Progenitor cell of endocrine pancreas (in vitro differentiated cells): ENCODE measurements at regions not wholly inside any gene's neighbourhood (a gene's known extent, or its start where the extent isn't known, plus 50 kb on each side); places are given as distances from the start of the nearest gene placed in this dataset.
"Not testable (repeated sequence)": the region's sequence is repeated elsewhere in the genome, so short reads cannot be mapped to it uniquely, and the experiment has no call there.

Experiments
- DNase-seq: peaks from one replicate; pipeline ENCODE4 v3.0.0; 2021; ENCODE audit warnings: low spot score; ENCODE audit not compliant: unreplicated experiment
- H3K27ac Mint-ChIP-seq: 2 replicates; pipeline ENCODE4 v1.8.0; 2021; ENCODE audit warnings: mild to moderate bottlenecking, moderate library complexity, mixed read lengths
- H3K27me3 Mint-ChIP-seq: 2 replicates; pipeline ENCODE4 v1.8.0; 2021; ENCODE audit warnings: mixed read lengths
- H3K36me3 Mint-ChIP-seq: 2 replicates; pipeline ENCODE4 v1.8.0; 2022; ENCODE audit warnings: mixed read lengths; ENCODE audit not compliant: insufficient read depth
- H3K4me1 Mint-ChIP-seq: 2 replicates; pipeline ENCODE4 v1.8.0; 2021; ENCODE audit warnings: low read depth, mixed read lengths
- H3K4me3 Mint-ChIP-seq: 2 replicates; pipeline ENCODE4 v1.8.0; 2021; ENCODE audit warnings: low read depth, mild to moderate bottlenecking, moderate library complexity, mixed read lengths
- H3K9me3 Mint-ChIP-seq: 2 replicates; pipeline ENCODE4 v1.8.0; 2021; ENCODE audit warnings: low read depth, mixed read lengths
- TF ChIP-seq, protein P1 (sequence below): fragments of 200-600 bp; sonication (generic); IDR thresholded peaks from one replicate; pipeline ENCODE4 v1.5.0; 2021; ENCODE audit warnings: antibody characterized with exemption, mild to moderate bottlenecking; ENCODE audit not compliant: unreplicated experiment

DNA sequence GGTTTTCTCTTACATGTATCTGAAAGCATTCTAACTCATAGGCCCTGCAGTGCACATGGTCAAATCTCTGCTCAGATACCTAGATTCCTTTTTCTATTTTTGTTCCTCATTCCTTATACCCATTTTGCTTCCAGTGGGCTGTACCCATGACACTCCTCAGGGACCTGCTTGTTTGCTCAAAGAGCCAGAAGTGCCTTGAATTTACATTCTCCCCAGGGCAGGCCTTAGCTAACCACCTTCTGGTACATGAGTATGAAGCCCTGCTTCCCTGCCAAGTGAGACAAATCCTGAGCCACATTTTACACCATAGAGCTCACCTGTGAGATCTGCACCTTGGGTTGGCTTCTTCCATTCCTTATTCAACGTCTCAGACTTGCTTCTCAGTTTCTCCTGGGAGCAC lies 326.6 kb upstream of the SASH1 start:
- Mint-ChIP-seq H3K4me3 (no peak overlapping the region), H3K9me3 (peaks cover 18% of the 10 kb centered on the region), H3K36me3 (peaks cover 10% of the 10 kb centered on the region), H3K27me3 (no peaks in the 10 kb centered on the region), H3K27ac (no peak overlapping the region), H3K4me1 (no peaks in the 10 kb centered on the region)
- TF ChIP-seq, protein P1, sequence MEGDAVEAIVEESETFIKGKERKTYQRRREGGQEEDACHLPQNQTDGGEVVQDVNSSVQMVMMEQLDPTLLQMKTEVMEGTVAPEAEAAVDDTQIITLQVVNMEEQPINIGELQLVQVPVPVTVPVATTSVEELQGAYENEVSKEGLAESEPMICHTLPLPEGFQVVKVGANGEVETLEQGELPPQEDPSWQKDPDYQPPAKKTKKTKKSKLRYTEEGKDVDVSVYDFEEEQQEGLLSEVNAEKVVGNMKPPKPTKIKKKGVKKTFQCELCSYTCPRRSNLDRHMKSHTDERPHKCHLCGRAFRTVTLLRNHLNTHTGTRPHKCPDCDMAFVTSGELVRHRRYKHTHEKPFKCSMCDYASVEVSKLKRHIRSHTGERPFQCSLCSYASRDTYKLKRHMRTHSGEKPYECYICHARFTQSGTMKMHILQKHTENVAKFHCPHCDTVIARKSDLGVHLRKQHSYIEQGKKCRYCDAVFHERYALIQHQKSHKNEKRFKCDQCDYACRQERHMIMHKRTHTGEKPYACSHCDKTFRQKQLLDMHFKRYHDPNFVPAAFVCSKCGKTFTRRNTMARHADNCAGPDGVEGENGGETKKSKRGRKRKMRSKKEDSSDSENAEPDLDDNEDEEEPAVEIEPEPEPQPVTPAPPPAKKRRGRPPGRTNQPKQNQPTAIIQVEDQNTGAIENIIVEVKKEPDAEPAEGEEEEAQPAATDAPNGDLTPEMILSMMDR, result no peak
- no peak for DNase-seq

DNA sequence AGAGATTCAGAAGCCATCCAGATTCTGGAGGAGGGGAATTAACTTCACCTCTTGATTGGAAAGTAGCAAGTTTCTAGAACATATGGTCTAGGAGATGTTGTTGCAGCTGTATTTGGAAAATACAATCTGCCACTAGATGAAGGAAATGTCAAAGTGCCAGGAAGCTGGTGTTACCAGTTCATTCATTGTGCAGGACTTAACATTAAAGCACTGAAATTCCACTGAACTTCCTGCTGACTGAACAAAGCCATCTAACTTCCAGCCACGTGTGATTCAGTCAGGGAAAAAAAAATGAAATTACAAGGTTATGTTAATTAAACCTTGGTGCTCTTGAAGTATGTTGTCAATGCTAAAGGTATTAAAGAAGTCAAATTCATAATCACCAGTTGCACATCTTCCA lies 321.5 kb upstream of the SASH1 start:
- Mint-ChIP-seq H3K4me3 (no peak overlapping the region), H3K27ac (no peak overlapping the region), H3K36me3 (peaks cover 6% of the 10 kb centered on the region), H3K9me3 (peaks cover 6% of the 10 kb centered on the region), H3K4me1 (no peaks in the 10 kb centered on the region), H3K27me3 (no peaks in the 10 kb centered on the region)
- DNase-seq, result no peak
- TF ChIP-seq, protein P1, result no peak

DNA sequence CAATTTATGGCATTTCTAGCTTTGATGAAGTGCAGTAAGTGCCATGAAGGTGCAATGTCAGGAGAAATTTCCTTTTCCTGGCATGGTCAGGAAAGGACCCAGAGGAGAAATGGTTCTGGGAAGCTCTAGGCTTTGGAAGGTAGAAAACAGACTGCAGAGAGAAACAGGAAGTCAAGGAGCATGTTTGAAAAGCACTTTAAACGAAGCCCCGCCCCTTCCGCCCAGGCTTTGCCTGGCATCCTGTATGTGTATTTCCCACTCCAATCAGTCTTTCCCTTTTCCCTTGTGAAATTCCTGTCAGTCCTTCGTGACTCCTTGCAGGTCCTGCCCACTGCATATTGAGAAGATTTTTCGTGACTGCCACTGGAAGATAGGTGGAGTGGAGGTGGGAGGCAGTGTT lies 320.9 kb upstream of the SASH1 start:
- H3K4me1 Mint-ChIP-seq, result peaks cover 2% of the 10 kb centered on the region
- no peak overlapping the region for H3K4me3 Mint-ChIP-seq
- H3K27me3 Mint-ChIP-seq, result no peaks in the 10 kb centered on the region
- peaks cover 6% of the 10 kb centered on the region for H3K36me3 Mint-ChIP-seq
- no peak overlapping the region for H3K27ac Mint-ChIP-seq
- TF ChIP-seq, protein P1, result no peak
- H3K9me3 Mint-ChIP-seq, result peaks cover 6% of the 10 kb centered on the region
- DNase-seq, result no peak

DNA sequence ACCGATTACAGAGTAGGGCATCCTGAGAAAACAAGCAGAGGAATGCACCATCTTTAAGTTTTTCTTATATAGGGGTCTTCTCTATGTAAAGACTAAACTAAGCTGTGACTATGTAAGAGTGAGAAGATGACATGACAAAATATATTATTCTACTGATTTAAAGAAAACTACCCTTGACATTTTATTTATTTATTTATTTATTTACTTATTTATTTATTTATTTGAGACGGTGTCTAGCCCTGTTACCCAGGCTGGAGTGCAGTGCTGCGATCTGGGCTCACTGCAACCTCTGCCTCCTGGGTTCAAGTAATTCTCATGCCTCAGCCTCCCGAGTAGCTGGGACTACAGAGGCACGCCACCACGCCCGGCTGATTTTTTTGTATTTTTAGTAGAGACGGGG lies 320.4 kb upstream of the SASH1 start:
- not testable (repeated sequence) for H3K4me3 Mint-ChIP-seq, H3K9me3 Mint-ChIP-seq, H3K4me1 Mint-ChIP-seq, H3K36me3 Mint-ChIP-seq, H3K27ac Mint-ChIP-seq, H3K27me3 Mint-ChIP-seq, DNase-seq

- peaks cover 10% of the 10 kb centered on the region for H3K9me3 Mint-ChIP-seq
- no peak overlapping the region for H3K27ac Mint-ChIP-seq
- no peaks in the 10 kb centered on the region for H3K27me3 Mint-ChIP-seq
- H3K4me1 Mint-ChIP-seq, result peaks cover 18% of the 10 kb centered on the region
- H3K4me3 Mint-ChIP-seq, result no peak overlapping the region
- peaks cover 7% of the 10 kb centered on the region for H3K36me3 Mint-ChIP-seq
- TF ChIP-seq, protein P1, result no peak
- DNase-seq, result no peak
Observed at GRCh38 chr6:148027201-148027600, 315.4 kb upstream of the SASH1 start.

DNA sequence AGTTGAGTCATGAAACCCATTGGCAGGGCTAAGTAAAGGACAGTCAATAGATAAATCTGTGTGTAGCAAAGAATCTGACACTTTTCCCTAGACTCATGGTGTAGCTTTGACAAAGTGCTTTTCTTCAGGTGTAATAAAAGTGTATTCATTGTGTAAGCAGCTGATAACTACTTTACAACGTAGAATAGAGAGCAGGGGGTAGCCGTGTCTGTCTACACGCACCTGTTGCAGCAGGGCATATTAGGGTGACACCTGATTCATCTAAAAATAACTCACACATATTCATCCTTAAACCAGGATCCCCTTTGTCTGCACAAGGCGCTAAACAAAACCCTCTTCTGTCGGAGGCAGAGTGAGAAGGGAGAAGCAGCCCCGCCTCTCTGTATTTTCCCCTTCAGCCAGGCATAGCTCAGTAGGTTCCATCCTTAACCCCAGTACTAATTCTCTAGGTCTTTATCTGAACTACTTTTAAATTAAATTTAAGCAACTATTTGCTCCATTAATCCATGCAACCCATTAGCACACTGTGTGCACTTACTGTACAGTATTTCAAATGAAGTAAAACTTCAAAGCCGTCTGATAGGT lies 306.7 kb upstream of the SASH1 start:
- H3K36me3 Mint-ChIP-seq, result no peaks in the 10 kb centered on the region
- TF ChIP-seq, protein P1, result no peak
- no peak overlapping the region for H3K4me3 Mint-ChIP-seq
- H3K27me3 Mint-ChIP-seq, result no peaks in the 10 kb centered on the region
- peaks cover 4% of the 10 kb centered on the region for H3K4me1 Mint-ChIP-seq
- peak overlapping the region; percentile 67 for H3K27ac Mint-ChIP-seq
- no peaks in the 10 kb centered on the region for H3K9me3 Mint-ChIP-seq
- no peak for DNase-seq
